ENCODE measurements at regions not wholly inside any gene's neighbourhood (a gene's known extent, or its start where the extent isn't known, plus 50 kb on each side); places are given as distances from the start of the nearest gene placed in this dataset.

GRCh38 chr12:91316907-91317269 is 134.3 kb upstream of the DCN start:
- DNase-seq (ENCODE audit: low spot score): no peak

- no peak for DNase-seq (ENCODE audit: low spot score)
These were observed 133.7 kb upstream of the DCN start for GRCh38 chr12:91316161-91316906.

- DNase-seq (ENCODE audit: low spot score): no peak
These were observed 128.5 kb upstream of the DCN start for GRCh38 chr12:91311081-91311480.

- DNase-seq (ENCODE audit: low spot score): no peak
These were observed 126.8 kb upstream of the DCN start for GRCh38 chr12:91309450-91309849.

GRCh38 chr12:91307957-91308670 is 125.5 kb upstream of the DCN start:
- no peak for DNase-seq (ENCODE audit: low spot score)

- DNase-seq (ENCODE audit: low spot score): no peak
These were observed 107.7 kb upstream of the DCN start for GRCh38 chr12:91290354-91290753.

- no peak for DNase-seq (ENCODE audit: low spot score)
These were observed 107.3 kb upstream of the DCN start for GRCh38 chr12:91289906-91290305.

- no peak for DNase-seq (ENCODE audit: low spot score)
These were observed 106.5 kb upstream of the DCN start for GRCh38 chr12:91289072-91289471.

- no peak for DNase-seq (ENCODE audit: low spot score)
These were observed 105.1 kb upstream of the DCN start for GRCh38 chr12:91287753-91288152.

- DNase-seq (ENCODE audit: low spot score): no peak
These were observed 95.5 kb upstream of the DCN start for GRCh38 chr12:91278126-91278525.

GRCh38 chr12:91276509-91276908 is 93.9 kb upstream of the DCN start:
- DNase-seq (ENCODE audit: low spot score): no peak

- DNase-seq (ENCODE audit: low spot score): no peak
These were observed 92.7 kb upstream of the DCN start for GRCh38 chr12:91275321-91275720.

- no peak for DNase-seq (ENCODE audit: low spot score)
These were observed 92.3 kb upstream of the DCN start for GRCh38 chr12:91274916-91275315.

GRCh38 chr12:91273560-91273959 is 90.9 kb upstream of the DCN start:
- no peak for DNase-seq (ENCODE audit: low spot score)

- no peak for DNase-seq (ENCODE audit: low spot score)
These were observed 89.9 kb upstream of the DCN start for GRCh38 chr12:91272461-91273063.

- no peak for DNase-seq (ENCODE audit: low spot score)
These were observed 88.6 kb upstream of the DCN start for GRCh38 chr12:91271185-91271584.

GRCh38 chr12:91267039-91267438 is 84.4 kb upstream of the DCN start:
- DNase-seq (ENCODE audit: low spot score): no peak

- DNase-seq (ENCODE audit: low spot score): no peak
These were observed 81.6 kb upstream of the DCN start for GRCh38 chr12:91264178-91264577.

GRCh38 chr12:91261820-91262676 is 79.4 kb upstream of the DCN start:
- no peak for DNase-seq (ENCODE audit: low spot score)

GRCh38 chr12:91256411-91256810 is 73.8 kb upstream of the DCN start:
- DNase-seq (ENCODE audit: low spot score): no peak

GRCh38 chr12:91252341-91252740 is 69.7 kb upstream of the DCN start:
- DNase-seq (ENCODE audit: low spot score): no peak

GRCh38 chr12:91250273-91250665 is 67.7 kb upstream of the DCN start:
- no peak for DNase-seq (ENCODE audit: low spot score)

Data from HT-29 (cell line).